ENCODE measurements at regions not wholly inside any gene's neighbourhood (a gene's known extent, or its start where the extent isn't known, plus 50 kb on each side); places are given as distances from the start of the nearest gene placed in this dataset.

DNA sequence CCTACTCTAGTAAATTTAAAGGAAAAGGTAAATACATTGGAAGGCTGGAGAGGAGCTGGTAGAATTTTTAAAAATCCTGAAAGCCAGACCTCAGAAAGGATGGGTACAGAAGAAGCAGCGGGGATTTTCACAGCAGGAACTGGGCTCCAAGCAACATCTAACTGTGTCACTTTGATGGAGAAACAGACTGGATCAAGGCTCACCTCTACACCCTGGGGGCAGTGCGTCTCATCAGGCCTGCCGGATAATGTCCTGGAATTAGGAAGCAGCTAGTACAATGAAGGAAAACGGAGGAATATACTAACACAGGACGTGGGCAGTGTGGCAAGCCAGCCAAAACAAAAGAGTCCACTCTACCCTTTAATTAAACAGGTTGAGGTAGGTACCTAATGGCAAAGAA lies 463.6 kb downstream of the TAF11L14 start:
- no peak overlapping the region for H3K27ac Mint-ChIP-seq
- no peak overlapping the region for H3K4me3 Mint-ChIP-seq
- H3K9me3 Mint-ChIP-seq, result peaks cover 9% of the 10 kb centered on the region
- no peaks in the 10 kb centered on the region for H3K27me3 Mint-ChIP-seq (ENCODE audit: insufficient read depth)
- no peaks in the 10 kb centered on the region for H3K36me3 Mint-ChIP-seq (ENCODE audit: low read depth)
- no peaks in the 10 kb centered on the region for H3K4me1 Mint-ChIP-seq (ENCODE audit: low read depth)
- DNase-seq, result no peak
- TF ChIP-seq CTCF (IDR thresholded peaks at IDR 0.05), result no peak

- DNase-seq, result no peak
- Mint-ChIP-seq H3K4me1 (ENCODE audit: low read depth) (no peaks in the 10 kb centered on the region), H3K9me3 (peaks cover 9% of the 10 kb centered on the region), H3K27me3 (ENCODE audit: insufficient read depth) (no peaks in the 10 kb centered on the region), H3K36me3 (ENCODE audit: low read depth) (no peaks in the 10 kb centered on the region), H3K4me3 (no peak overlapping the region), H3K27ac (no peak overlapping the region)
- no peak for TF ChIP-seq CTCF (IDR thresholded peaks at IDR 0.05)
Observed at GRCh38 chr5:18098691-18099090, 464.4 kb downstream of the TAF11L14 start.

- Mint-ChIP-seq H3K4me1 (ENCODE audit: low read depth) (no peaks in the 10 kb centered on the region), H3K27ac (no peak overlapping the region), H3K27me3 (ENCODE audit: insufficient read depth) (no peaks in the 10 kb centered on the region), H3K4me3 (no peak overlapping the region), H3K36me3 (ENCODE audit: low read depth) (no peaks in the 10 kb centered on the region), H3K9me3 (peaks cover 9% of the 10 kb centered on the region)
- no peak for DNase-seq
- TF ChIP-seq CTCF (IDR thresholded peaks at IDR 0.05), result no peak
Observed at GRCh38 chr5:18099261-18099660, 465.0 kb downstream of the TAF11L14 start.

GRCh38 chr5:18101532-18101931 lies 467.3 kb downstream of the TAF11L14 start:
- peaks cover 9% of the 10 kb centered on the region for H3K9me3 Mint-ChIP-seq
- no peak for DNase-seq
- H3K27me3 Mint-ChIP-seq (ENCODE audit: insufficient read depth), result no peaks in the 10 kb centered on the region
- H3K4me3 Mint-ChIP-seq, result no peak overlapping the region
- no peaks in the 10 kb centered on the region for H3K36me3 Mint-ChIP-seq (ENCODE audit: low read depth)
- TF ChIP-seq CTCF (IDR thresholded peaks at IDR 0.05), result no peak
- no peak overlapping the region for H3K27ac Mint-ChIP-seq
- H3K4me1 Mint-ChIP-seq (ENCODE audit: low read depth), result no peaks in the 10 kb centered on the region

GRCh38 chr5:18102733-18103132 lies 468.5 kb downstream of the TAF11L14 start:
- no peaks in the 10 kb centered on the region for H3K27me3 Mint-ChIP-seq (ENCODE audit: insufficient read depth)
- no peaks in the 10 kb centered on the region for H3K36me3 Mint-ChIP-seq (ENCODE audit: low read depth)
- TF ChIP-seq CTCF (IDR thresholded peaks at IDR 0.05), result no peak
- peaks cover 6% of the 10 kb centered on the region for H3K9me3 Mint-ChIP-seq
- no peaks in the 10 kb centered on the region for H3K4me1 Mint-ChIP-seq (ENCODE audit: low read depth)
- no peak for DNase-seq
- H3K4me3 Mint-ChIP-seq, result no peak overlapping the region
- H3K27ac Mint-ChIP-seq, result no peak overlapping the region

DNA sequence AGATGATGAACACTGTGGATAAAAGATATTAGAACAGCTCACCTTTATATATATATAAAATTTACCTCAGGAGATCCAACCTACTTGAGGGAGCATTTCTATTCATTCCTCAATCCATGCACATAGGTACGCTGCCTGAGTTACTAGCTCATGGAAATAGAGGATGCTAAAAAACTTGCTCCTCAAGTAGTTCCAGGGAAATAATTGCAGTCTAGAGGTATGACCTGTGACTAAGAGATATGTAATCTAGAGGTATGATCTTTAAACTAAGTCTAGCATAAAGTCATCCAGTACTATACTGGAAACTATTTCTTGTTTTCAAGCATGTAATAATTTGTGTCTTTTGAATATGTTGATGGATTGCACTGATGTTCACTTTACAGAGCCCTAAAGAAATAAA lies 471.2 kb downstream of the TAF11L14 start:
- Mint-ChIP-seq H3K9me3 (no peaks in the 10 kb centered on the region; the same call in 1 of the 2 replicates), H3K27ac (no peak overlapping the region), H3K27me3 (ENCODE audit: insufficient read depth) (no peaks in the 10 kb centered on the region), H3K36me3 (ENCODE audit: low read depth) (no peaks in the 10 kb centered on the region), H3K4me3 (no peak overlapping the region), H3K4me1 (ENCODE audit: low read depth) (no peaks in the 10 kb centered on the region)
- no peak for TF ChIP-seq CTCF (IDR thresholded peaks at IDR 0.05)
- no peak for DNase-seq
